ENCODE measurements at regions not wholly inside any gene's neighbourhood (a gene's known extent, or its start where the extent isn't known, plus 50 kb on each side); places are given as distances from the start of the nearest gene placed in this dataset.

GRCh38 chr14:32003585-32003984, 73.5 kb upstream of the ARHGAP5 start:
- DNase-seq (ENCODE audit: low read depth in 2 of 2), result no peak

- DNase-seq (ENCODE audit: low read depth in 2 of 2), result no peak
Measured at GRCh38 chr14:32004300-32004699, 72.8 kb upstream of the ARHGAP5 start.

- DNase-seq (ENCODE audit: low read depth in 2 of 2), result no peak
Measured at GRCh38 chr14:32005628-32006027, 71.5 kb upstream of the ARHGAP5 start.

DNA sequence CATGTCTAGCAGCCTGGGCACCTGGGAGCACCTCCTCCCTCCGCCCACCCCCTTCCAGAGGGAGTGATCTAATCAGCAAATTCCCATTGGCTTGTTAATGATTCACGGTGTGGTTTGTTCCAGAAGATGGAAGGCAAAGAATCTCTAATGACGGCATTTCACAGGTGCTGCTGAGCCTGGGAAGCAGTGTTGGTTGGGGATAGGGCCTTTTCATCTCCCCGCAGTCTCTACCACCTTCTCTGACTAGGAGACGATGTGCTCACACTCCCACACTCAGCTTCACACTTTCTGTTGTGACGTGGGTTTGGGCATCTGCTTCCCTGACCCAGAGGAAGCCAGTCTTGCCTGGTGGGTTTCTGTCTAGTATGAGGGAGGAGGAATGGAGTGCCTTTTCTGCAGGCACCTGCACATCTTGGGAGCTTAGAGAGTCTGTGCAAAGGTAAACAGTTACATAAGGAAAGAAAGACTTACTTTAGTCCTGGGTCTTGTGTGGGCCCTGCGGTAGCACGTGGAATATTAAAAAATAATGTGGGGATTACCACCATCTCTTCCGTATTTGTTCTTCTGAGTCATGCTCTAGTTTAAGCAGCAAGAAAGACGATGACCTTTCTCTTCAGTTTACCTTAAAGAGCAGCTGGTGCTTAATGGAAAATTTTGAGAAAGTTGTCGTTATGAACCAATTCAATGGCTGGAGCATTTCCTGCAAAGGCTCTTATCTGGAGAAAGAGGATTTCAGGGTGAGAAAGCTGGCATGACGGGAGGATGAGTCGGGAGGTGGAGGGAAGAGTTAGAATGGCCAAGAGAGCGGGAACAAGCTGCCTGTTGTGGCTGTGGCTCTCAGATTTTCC, 70.6 kb upstream of the ARHGAP5 start:
- no peak for DNase-seq (ENCODE audit: low read depth in 2 of 2)

DNA sequence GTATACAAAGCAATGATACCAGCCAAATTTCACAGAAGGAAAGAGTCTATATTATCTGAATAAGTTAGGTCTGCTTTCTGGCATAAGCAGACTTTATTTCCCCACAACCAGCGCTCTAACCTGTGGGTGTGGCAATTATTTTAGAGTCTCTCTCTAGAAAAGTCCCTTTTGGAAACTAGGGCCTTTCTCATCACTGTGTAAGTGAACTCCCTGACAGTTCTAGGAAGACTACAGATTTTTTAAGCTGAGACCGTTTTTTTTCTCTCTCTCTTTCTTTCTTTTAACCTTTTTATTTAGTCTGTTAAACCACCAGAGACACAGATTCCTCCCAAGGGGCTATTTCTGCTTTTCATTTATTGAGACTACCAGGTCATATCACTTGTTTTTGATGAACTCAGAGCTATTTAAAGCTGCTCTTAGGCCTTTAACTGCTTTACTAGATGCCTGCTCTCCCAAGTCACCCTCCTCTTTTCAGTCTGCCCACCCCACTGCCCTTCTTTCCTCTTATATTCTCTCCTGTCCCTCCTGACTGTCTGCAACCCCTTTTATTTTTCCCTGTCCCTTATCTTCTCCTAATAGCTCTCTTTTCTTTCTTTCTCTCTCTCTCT, 69.2 kb upstream of the ARHGAP5 start:
- no peak for DNase-seq (ENCODE audit: low read depth in 2 of 2)

DNA sequence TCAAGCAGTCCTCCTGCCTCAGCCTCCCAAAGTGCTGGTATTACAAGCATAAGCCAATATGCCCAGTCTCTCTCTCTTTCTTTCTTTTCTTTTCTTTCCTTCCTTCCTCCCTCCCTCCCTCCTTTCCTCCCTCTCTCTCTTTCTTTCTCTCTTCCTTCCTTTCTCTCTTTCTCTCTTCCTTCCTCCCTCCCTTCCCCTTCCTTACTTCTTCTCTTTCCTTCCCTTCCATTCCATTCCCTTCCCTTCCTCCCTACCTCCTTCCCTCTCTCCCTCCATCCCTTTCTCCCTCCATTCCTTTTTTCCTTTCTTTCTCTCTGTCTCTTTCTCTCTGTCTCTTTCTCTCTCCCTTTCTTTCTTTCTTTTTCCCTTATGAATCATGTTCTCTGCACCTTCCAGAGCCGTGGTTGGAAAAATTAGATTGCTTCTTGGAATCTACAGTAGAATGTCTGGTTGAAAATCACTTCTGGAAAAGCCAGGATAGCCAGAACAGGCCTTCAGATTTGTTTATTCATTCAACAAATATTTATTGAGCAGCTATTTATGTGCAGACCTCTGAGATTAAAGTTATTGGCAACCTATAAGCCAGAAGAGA, 68.4 kb upstream of the ARHGAP5 start:
- no peak for DNase-seq (ENCODE audit: low read depth in 2 of 2)

GRCh38 chr14:32009221-32009975, 67.7 kb upstream of the ARHGAP5 start:
- DNase-seq (ENCODE audit: low read depth in 2 of 2), result no peak

- DNase-seq (ENCODE audit: low read depth in 2 of 2), result no peak
Measured at GRCh38 chr14:32009976-32010581, 67.0 kb upstream of the ARHGAP5 start.

DNA sequence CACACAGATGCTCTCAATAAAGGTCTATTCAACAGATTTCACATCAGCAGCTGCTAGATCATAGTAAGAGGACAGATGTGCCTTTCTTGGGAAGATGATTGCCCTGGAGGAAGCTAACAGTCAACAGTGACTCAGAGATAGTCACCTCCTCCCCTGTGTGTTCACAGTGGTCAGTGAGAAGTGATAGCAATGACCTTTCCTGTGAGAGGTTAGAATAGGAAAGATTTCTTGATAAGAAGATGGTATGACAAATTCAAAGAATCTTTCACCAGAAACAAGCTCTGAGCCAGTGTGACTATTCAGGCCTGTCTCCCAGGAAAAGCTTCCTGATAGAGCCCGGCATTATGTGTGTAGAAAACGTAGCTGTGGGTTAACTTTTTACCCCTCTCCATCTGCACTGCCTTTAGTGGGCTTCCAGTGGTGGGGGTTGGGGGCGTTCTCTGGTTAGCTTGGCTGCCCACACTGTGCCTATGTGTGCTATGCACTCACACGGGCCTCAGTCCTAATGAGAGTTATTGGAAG, 66.4 kb upstream of the ARHGAP5 start:
- no peak for DNase-seq (ENCODE audit: low read depth in 2 of 2)

DNA sequence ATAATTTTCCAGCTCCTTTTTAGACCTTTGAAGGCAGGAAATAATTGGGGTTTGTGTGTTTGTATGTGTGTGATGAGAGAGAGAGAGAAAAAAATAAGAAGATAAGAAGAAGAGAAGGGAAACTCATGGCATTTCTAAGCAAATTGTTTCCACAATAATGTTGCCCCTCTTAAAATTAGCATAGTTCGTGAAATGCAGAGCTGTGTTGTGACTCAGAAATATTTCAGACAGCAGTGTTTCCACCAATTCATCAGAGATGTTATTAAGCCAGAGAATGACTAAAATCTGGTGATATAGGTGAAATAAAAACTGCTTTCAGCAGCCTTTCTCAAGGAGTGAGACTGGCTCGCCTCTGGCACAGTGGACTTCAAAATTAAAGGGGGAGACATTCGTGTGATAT, 65.9 kb upstream of the ARHGAP5 start:
- DNase-seq (ENCODE audit: low read depth in 2 of 2), result no peak

DNA sequence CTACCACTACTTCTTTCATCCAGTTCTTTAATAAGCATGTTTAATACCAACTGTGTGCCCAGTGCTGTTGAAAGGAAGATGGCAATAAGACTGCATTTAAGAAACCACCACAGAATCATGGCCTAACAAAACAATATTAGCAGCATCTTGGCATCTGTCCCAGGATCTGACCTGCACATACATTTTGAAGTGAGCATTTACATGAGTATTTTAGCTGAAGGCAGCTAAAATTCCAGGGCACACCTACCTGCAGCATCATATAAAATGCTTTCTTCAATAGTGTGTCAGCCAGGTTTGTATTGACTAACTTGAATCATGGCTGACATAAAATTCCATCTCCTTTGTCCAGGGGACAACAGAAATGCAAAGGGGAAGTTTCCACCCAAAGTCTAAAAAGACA, 65.0 kb upstream of the ARHGAP5 start:
- no peak for DNase-seq (ENCODE audit: low read depth in 2 of 2)

DNA sequence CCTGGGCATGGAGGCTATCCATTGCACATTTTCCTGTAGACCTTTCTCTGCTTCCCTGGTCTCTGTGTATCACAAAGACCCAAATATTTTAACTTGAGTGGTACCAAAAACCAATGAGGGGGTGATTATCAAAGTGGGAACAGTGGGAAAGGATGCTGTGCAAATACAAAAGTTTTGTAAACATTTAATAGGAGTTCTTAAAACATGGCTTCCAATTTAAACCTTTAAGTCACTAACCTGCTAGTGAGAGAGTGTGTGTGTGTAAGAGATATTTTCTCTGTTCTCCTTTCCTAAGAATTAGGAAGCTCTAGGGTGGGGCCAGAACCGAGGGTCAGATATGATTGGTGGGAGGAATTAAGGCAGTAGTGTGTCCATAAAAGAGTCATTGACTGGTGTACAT, 64.5 kb upstream of the ARHGAP5 start:
- no peak for DNase-seq (ENCODE audit: low read depth in 2 of 2)

- no peak for DNase-seq (ENCODE audit: low read depth in 2 of 2)
Measured at GRCh38 chr14:32013083-32013482, 64.0 kb upstream of the ARHGAP5 start.

DNA sequence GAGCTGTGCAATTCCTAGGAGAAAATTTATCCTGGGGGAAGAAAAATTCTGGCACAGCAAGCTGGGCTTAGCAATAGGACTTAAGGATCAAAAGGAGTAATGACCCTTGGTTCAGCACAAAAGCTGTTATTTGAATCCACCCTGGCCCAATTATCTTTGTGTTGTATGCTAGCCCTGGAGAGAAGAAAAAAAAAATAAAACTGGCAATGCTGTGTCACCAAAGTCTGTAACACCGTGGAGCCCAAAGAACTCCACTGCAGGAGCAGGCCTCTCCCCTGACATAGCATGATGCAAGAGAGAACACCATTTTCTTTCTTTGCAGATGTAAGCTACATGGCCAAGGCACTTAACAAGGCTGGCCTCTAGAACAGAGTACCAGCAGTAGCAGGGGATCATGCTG, 63.0 kb upstream of the ARHGAP5 start:
- DNase-seq (ENCODE audit: low read depth in 2 of 2), result no peak

- DNase-seq (ENCODE audit: low read depth in 2 of 2), result no peak
Measured at GRCh38 chr14:32014498-32014897, 62.6 kb upstream of the ARHGAP5 start.

GRCh38 chr14:32015166-32015565, 61.9 kb upstream of the ARHGAP5 start:
- DNase-seq (ENCODE audit: low read depth in 2 of 2), result no peak

GRCh38 chr14:32017587-32017986, 59.5 kb upstream of the ARHGAP5 start:
- DNase-seq (ENCODE audit: low read depth in 2 of 2), result no peak

DNA sequence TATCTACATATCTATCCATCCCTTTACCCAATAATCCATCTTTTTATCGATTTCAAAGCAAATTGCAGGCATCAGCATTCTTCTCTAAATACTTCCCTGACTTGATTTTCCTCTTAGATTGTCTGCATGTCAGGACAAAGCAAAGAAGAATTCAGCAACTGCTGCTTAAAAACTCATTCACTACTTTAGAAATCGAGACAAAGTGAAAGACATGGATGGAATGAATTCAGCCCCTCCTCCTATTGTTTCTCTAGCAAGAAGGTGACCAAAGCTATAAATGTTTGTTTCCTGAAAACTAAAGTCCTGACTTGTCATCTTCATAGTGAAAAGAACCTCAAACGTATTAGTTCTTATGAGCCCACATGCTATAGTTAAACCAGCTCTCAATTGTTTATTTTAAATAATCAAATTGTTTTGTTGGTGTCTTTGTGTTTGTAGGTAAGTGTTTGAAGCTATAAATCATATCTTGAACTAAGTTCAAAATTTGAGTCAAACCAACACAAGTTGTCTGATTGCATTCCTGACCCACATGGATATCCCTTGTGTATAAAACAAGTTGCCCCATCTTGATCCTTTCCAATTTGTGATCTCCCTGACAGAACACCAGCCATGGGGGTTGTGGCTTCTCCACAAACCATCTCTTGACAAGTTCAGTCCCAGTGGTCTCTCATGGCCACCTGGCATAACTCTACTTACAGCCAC, 58.6 kb upstream of the ARHGAP5 start:
- no peak for DNase-seq (ENCODE audit: low read depth in 2 of 2)

DNA sequence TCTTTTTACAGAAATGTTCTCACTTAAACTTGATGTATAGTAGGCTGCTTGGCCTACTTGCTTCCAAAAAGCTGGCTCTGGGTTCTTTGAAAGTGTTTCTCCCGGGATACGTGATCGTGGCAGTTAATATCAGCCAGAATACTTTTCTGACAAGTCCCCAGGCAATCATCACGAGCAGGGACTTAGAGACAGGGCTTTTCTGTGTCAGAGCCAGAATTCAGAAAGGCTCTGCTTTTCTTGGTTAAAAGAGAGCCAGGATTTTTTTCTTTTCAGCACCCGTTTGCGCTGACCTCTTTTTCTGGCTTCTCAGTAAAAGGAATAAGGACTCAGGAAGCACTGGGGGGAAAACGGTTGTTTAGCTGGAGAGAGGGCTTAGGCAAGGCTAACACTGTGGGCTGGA, 57.8 kb upstream of the ARHGAP5 start:
- no peak for DNase-seq (ENCODE audit: low read depth in 2 of 2)

DNA sequence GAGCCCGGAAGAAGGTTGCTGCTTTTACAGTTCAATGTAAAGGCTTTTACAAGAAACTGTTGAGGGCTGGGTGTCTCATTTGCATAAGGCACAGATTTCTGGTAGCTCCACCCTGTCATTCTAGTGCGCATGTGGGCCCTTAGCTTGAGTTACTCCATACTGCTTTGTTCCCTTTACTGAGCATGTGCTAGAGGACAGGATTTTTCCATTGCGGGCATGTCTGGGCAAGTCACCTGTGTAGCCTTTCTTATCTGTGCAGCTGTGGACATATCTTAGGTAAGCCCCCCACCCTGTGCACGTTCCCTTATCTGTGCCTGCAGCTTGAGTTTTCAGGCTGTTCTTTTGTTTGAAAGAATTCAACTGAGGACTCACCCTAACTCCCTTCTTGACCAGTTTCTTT, 56.2 kb upstream of the ARHGAP5 start:
- no peak for DNase-seq (ENCODE audit: low read depth in 2 of 2)

DNA sequence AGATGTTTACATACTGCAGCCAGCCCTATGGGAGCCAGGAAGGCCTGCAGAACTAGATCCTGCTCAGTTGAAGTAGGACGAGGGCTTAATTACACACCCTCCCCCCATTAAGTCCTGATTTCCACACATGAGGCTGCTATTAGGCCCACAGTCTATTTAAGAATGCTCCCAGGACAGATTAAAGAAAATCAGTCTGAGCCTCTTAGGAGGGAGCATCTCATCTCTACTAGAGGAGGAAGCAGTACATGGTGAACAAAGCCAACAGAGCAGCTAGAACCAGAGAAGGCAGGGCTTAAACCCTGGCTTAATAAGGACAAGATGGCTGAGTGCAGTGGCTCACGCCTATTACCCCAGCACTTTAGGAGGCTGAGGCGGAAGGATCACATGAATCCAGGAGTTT, 55.8 kb upstream of the ARHGAP5 start:
- DNase-seq (ENCODE audit: low read depth in 2 of 2), result no peak
